HG02623 (cell line): ENCODE measurements at regions not wholly inside any gene's neighbourhood (a gene's known extent, or its start where the extent isn't known, plus 50 kb on each side); places are given as distances from the start of the nearest gene placed in this dataset.

ENCODE experiments used
- ATAC-seq: cut with Tn5 transposase; IDR thresholded peaks from one replicate; pipeline ENCODE4 v1.9.1; 2021; ENCODE audit warnings: moderate library complexity; ENCODE audit not compliant: unreplicated experiment

GRCh38 chr2:217028128-217028527 is 168.3 kb upstream of the TNP1 start:
- no peak for ATAC-seq

- no peak for ATAC-seq
Observed at GRCh38 chr2:217027414-217027813, 167.6 kb upstream of the TNP1 start.

- no peak for ATAC-seq
Observed at GRCh38 chr2:217026569-217026968, 166.7 kb upstream of the TNP1 start.

GRCh38 chr2:217026161-217026560 is 166.3 kb upstream of the TNP1 start:
- no peak for ATAC-seq

- ATAC-seq: no peak
Observed at GRCh38 chr2:217023611-217024010, 163.7 kb upstream of the TNP1 start.

- no peak for ATAC-seq
Observed at GRCh38 chr2:217017456-217018252, 157.8 kb upstream of the TNP1 start.

- ATAC-seq: no peak
Observed at GRCh38 chr2:217016796-217017419, 157.0 kb upstream of the TNP1 start.

GRCh38 chr2:217014328-217015105 is 154.7 kb upstream of the TNP1 start:
- ATAC-seq: no peak

- ATAC-seq: no peak
Observed at GRCh38 chr2:217013926-217014325, 154.1 kb upstream of the TNP1 start.

GRCh38 chr2:217011576-217011975 is 151.7 kb upstream of the TNP1 start:
- no peak for ATAC-seq

GRCh38 chr2:217010173-217010572 is 150.3 kb upstream of the TNP1 start:
- ATAC-seq: no peak

GRCh38 chr2:217008794-217009193 is 148.9 kb upstream of the TNP1 start:
- ATAC-seq: no peak

GRCh38 chr2:217006217-217006616 is 146.4 kb upstream of the TNP1 start:
- ATAC-seq: no peak

GRCh38 chr2:217004656-217005055 is 144.8 kb upstream of the TNP1 start:
- no peak for ATAC-seq

- ATAC-seq: no peak
Observed at GRCh38 chr2:217001740-217002139, 141.9 kb upstream of the TNP1 start.

GRCh38 chr2:217000406-217000805 is 140.5 kb upstream of the TNP1 start:
- ATAC-seq: no peak

- ATAC-seq: no peak
Observed at GRCh38 chr2:216996279-216996845, 136.5 kb upstream of the TNP1 start.

GRCh38 chr2:216994353-216994854 is 134.5 kb upstream of the TNP1 start:
- ATAC-seq: no peak

GRCh38 chr2:216992056-216992675 is 132.3 kb upstream of the TNP1 start:
- no peak for ATAC-seq

- ATAC-seq: no peak
Observed at GRCh38 chr2:216991563-216991962, 131.7 kb upstream of the TNP1 start.
